Femur (tissue), 1 donor: ENCODE measurements at regions not wholly inside any gene's neighbourhood (a gene's known extent, or its start where the extent isn't known, plus 50 kb on each side); places are given as distances from the start of the nearest gene placed in this dataset.
"Not testable (repeated sequence)": the region's sequence is repeated elsewhere in the genome, so short reads cannot be mapped to it uniquely, and the experiment has no call there.

Experiments
- DNase-seq: peaks from one replicate; pipeline ENCODE4 v3.0.0-alpha.2; 2017

- not testable (repeated sequence) for DNase-seq
These were observed 398.1 kb downstream of the SRGAP2C start for GRCh38 chr1:121582898-121583297.

GRCh38 chr1:121586369-121587229 is 401.8 kb downstream of the SRGAP2C start:
- no peak for DNase-seq

GRCh38 chr1:121587230-121587569 is 402.4 kb downstream of the SRGAP2C start:
- no peak for DNase-seq

GRCh38 chr1:121587777-121588176 is 403.0 kb downstream of the SRGAP2C start:
- no peak for DNase-seq

- DNase-seq = no peak
These were observed 409.3 kb downstream of the SRGAP2C start for GRCh38 chr1:121594096-121594495.

- DNase-seq = no peak
These were observed 410.3 kb downstream of the SRGAP2C start for GRCh38 chr1:121595089-121595488.

GRCh38 chr1:121604843-121605444 is 420.2 kb downstream of the SRGAP2C start:
- not testable (repeated sequence) for DNase-seq

- not testable (repeated sequence) for DNase-seq
These were observed 422.7 kb downstream of the SRGAP2C start for GRCh38 chr1:121607499-121607898.
